Smooth muscle cell (in vitro differentiated cells): ENCODE measurements at regions not wholly inside any gene's neighbourhood (a gene's known extent, or its start where the extent isn't known, plus 50 kb on each side); places are given as distances from the start of the nearest gene placed in this dataset.

Experiments used
- DNase-seq: peaks from one replicate; lab custom pipeline; 2025; ENCODE audit not compliant: unreplicated experiment; lab: John Stamatoyannopoulos, UW
- H2AFZ ChIP-seq: fragments of 200-600 bp; sonication (generic); 2 replicates; pipeline ENCODE4 v1.6.0; 2016; ENCODE audit warnings: antibody characterized with exemption, low read depth, mild to moderate bottlenecking
- H3F3A ChIP-seq: fragments of 200-600 bp; sonication (generic); 2 replicates; pipeline ENCODE4 v1.6.0; 2017; ENCODE audit warnings: antibody characterized with exemption, low read depth
- H3K27ac ChIP-seq: fragments of 200-600 bp; sonication (generic); 2 replicates; pipeline ENCODE4 v1.5.1; 2016; ENCODE audit warnings: low read depth, mild to moderate bottlenecking
- H3K27me3 ChIP-seq: fragments of 200-600 bp; sonication (generic); 2 replicates; pipeline ENCODE4 v1.6.1; 2016; ENCODE audit warnings: low read depth, mild to moderate bottlenecking
- H3K36me3 ChIP-seq: fragments of 200-600 bp; sonication (generic); 2 replicates; pipeline ENCODE4 v1.5.1; 2016; ENCODE audit warnings: low read depth
- H3K4me1 ChIP-seq: fragments of 200-600 bp; sonication (generic); 2 replicates; pipeline ENCODE4 v1.5.1; 2016; ENCODE audit warnings: low read depth
- H3K4me2 ChIP-seq: fragments of 200-600 bp; sonication (generic); 2 replicates; pipeline ENCODE4 v1.6.0; 2016; ENCODE audit warnings: mild to moderate bottlenecking
- H3K4me3 ChIP-seq: fragments of 200-600 bp; sonication (generic); 2 replicates; pipeline ENCODE4 v1.5.1; 2016; ENCODE audit warnings: mild to moderate bottlenecking
- H3K79me2 ChIP-seq: fragments of 200-600 bp; sonication (generic); 2 replicates; pipeline ENCODE4 v1.6.0; 2016; ENCODE audit warnings: low read depth, mild to moderate bottlenecking
- H3K9ac ChIP-seq: fragments of 200-600 bp; sonication (generic); 2 replicates; pipeline ENCODE4 v1.6.0; 2016; ENCODE audit warnings: low read depth
- H3K9me3 ChIP-seq: fragments of 200-600 bp; sonication (generic); replicated peaks from 2 replicates; pipeline ENCODE4 v1.5.1; 2016; ENCODE audit warnings: low read depth
- H4K20me1 ChIP-seq: fragments of 200-600 bp; sonication (generic); 2 replicates; pipeline ENCODE4 v1.6.0; 2016; ENCODE audit warnings: low read depth
- CTCF ChIP-seq: fragments of 200-600 bp; sonication (generic); IDR thresholded peaks from 2 replicates; pipeline ENCODE4 v1.5.1; 2017; ENCODE audit warnings: borderline replicate concordance, mild to moderate bottlenecking, antibody characterized with exemption; ENCODE audit not compliant: insufficient read depth, poor library complexity, severe bottlenecking
- WGBS: methylation state at CpG from one replicate; pipeline ENCODE4 v1.1.7; 2016; ENCODE audit warnings: low lambda C conversion rate; 5-methylcytosine and 5-hydroxymethylcytosine counted together

- Histone ChIP-seq H3K27ac (no peak overlapping the region), H3K4me2 (no peak overlapping the region), H3K27me3 (no peaks in the 10 kb centered on the region), H3K4me3 (no peak overlapping the region), H3K79me2 (no peaks in the 10 kb centered on the region), H3K36me3 (no peaks in the 10 kb centered on the region), H4K20me1 (no peaks in the 10 kb centered on the region), H2AFZ (no peak overlapping the region), H3K4me1 (no peaks in the 10 kb centered on the region), H3K9ac (no peak overlapping the region), H3K9me3 (peaks cover 6% of the 10 kb centered on the region), H3F3A (no peaks in the 10 kb centered on the region)
- no peak for TF ChIP-seq CTCF
- DNase-seq: no peak
- 93% methylated on average over 4 of the region's 4 CpGs for WGBS
Observed at GRCh38 chr14:82328442-82328841, 794.8 kb upstream of the SEL1L start.

- H3F3A ChIP-seq: no peaks in the 10 kb centered on the region
- H3K4me1 ChIP-seq: no peaks in the 10 kb centered on the region
- no peaks in the 10 kb centered on the region for H3K27me3 ChIP-seq
- H4K20me1 ChIP-seq: no peaks in the 10 kb centered on the region
- TF ChIP-seq CTCF: no peak
- H3K9ac ChIP-seq: no peak overlapping the region
- H3K27ac ChIP-seq: no peak overlapping the region
- no peak for DNase-seq
- no peaks in the 10 kb centered on the region for H3K9me3 ChIP-seq
- no peak overlapping the region for H3K4me3 ChIP-seq
- no peak overlapping the region for H2AFZ ChIP-seq
- no peaks in the 10 kb centered on the region for H3K36me3 ChIP-seq
- no peak overlapping the region for H3K4me2 ChIP-seq
- 50% methylated on average over 2 of the region's 2 CpGs for WGBS
- H3K79me2 ChIP-seq: no peaks in the 10 kb centered on the region
Observed at GRCh38 chr14:82341261-82341810, 807.7 kb upstream of the SEL1L start.

GRCh38 chr14:82342596-82342995 lies 808.9 kb upstream of the SEL1L start:
- H3K9me3 ChIP-seq: no peaks in the 10 kb centered on the region
- H3K79me2 ChIP-seq: no peaks in the 10 kb centered on the region
- no peaks in the 10 kb centered on the region for H3K36me3 ChIP-seq
- DNase-seq: no peak
- no peaks in the 10 kb centered on the region for H4K20me1 ChIP-seq
- no peak for TF ChIP-seq CTCF
- no peaks in the 10 kb centered on the region for H3K27me3 ChIP-seq
- H3K4me1 ChIP-seq: no peaks in the 10 kb centered on the region
- H3K4me3 ChIP-seq: no peak overlapping the region
- H2AFZ ChIP-seq: no peak overlapping the region
- H3K4me2 ChIP-seq: no peak overlapping the region
- H3K27ac ChIP-seq: no peak overlapping the region
- H3K9ac ChIP-seq: no peak overlapping the region
- no peaks in the 10 kb centered on the region for H3F3A ChIP-seq

- no peaks in the 10 kb centered on the region for H3K4me1 ChIP-seq
- H4K20me1 ChIP-seq: no peaks in the 10 kb centered on the region
- no peaks in the 10 kb centered on the region for H3K9me3 ChIP-seq
- no peaks in the 10 kb centered on the region for H3F3A ChIP-seq
- no peaks in the 10 kb centered on the region for H3K79me2 ChIP-seq
- no peak overlapping the region for H3K27ac ChIP-seq
- H3K27me3 ChIP-seq: no peaks in the 10 kb centered on the region
- no peak overlapping the region for H3K9ac ChIP-seq
- H2AFZ ChIP-seq: no peak overlapping the region
- DNase-seq: no peak
- H3K4me3 ChIP-seq: no peak overlapping the region
- H3K4me2 ChIP-seq: no peak overlapping the region
- no peak for TF ChIP-seq CTCF
- H3K36me3 ChIP-seq: no peaks in the 10 kb centered on the region
Observed at GRCh38 chr14:82345184-82345583, 811.5 kb upstream of the SEL1L start.
